ENCODE measurements at regions not wholly inside any gene's neighbourhood (a gene's known extent, or its start where the extent isn't known, plus 50 kb on each side); places are given as distances from the start of the nearest gene placed in this dataset.

- DNase-seq (ENCODE audit: low read depth, low spot score): no peak
- H4K20me1 ChIP-seq (ENCODE audit: insufficient read depth): no peaks in the 10 kb centered on the region
- H3K36me3 ChIP-seq (ENCODE audit: control insufficient read depth in 1 of 2, insufficient read depth in 2 of 2, low read length in 2 of 2): no peaks in the 10 kb centered on the region
- no peak overlapping the region for H3K27ac ChIP-seq (ENCODE audit: low read depth, low read length)
- TF ChIP-seq, protein P1, sequence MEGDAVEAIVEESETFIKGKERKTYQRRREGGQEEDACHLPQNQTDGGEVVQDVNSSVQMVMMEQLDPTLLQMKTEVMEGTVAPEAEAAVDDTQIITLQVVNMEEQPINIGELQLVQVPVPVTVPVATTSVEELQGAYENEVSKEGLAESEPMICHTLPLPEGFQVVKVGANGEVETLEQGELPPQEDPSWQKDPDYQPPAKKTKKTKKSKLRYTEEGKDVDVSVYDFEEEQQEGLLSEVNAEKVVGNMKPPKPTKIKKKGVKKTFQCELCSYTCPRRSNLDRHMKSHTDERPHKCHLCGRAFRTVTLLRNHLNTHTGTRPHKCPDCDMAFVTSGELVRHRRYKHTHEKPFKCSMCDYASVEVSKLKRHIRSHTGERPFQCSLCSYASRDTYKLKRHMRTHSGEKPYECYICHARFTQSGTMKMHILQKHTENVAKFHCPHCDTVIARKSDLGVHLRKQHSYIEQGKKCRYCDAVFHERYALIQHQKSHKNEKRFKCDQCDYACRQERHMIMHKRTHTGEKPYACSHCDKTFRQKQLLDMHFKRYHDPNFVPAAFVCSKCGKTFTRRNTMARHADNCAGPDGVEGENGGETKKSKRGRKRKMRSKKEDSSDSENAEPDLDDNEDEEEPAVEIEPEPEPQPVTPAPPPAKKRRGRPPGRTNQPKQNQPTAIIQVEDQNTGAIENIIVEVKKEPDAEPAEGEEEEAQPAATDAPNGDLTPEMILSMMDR (IDR thresholded peaks at IDR 0.05 in 2 of 3, conservative IDR thresholded peaks at IDR 0.05 in 1 of 3; ENCODE audit: borderline replicate concordance in 1 of 3, insufficient read depth in 1 of 3, low read depth in 2 of 3, low read length in 2 of 3): no peak
- no peak for TF ChIP-seq ZNF274 (IDR thresholded peaks at IDR 0.05; ENCODE audit: low read depth, low read length)
- H3K4me2 ChIP-seq (ENCODE audit: low read length): no peak overlapping the region
- peaks cover 11 to 20% of the 10 kb centered on the region in 2 experiments; a peak in 3 of 4 replicates for H3K4me1 ChIP-seq (ENCODE audit: control insufficient read depth in 1 of 2, insufficient read depth in 2 of 2, low read length in 2 of 2)
- no peak overlapping the region for H3K4me3 ChIP-seq (replicated peaks in 1 of 2; ENCODE audit: low read depth in 1 of 2, low read length in 2 of 2)
- H3K79me2 ChIP-seq (ENCODE audit: insufficient read depth, low read length): no peaks in the 10 kb centered on the region
- CTCF ChIA-PET: no interaction called here
- no peak for ATAC-seq
- H3K9me3 ChIP-seq (ENCODE audit: control insufficient read depth in 1 of 2, insufficient read depth in 1 of 2, low read depth in 1 of 2, low read length in 2 of 2): no peaks in the 10 kb centered on the region
- no peak overlapping the region for H3K9ac ChIP-seq (ENCODE audit: low read length)
- POLR2A ChIA-PET: no interaction called here
- no peaks in the 10 kb centered on the region for H3K27me3 ChIP-seq (ENCODE audit: insufficient read depth, low read length)
- H3K9me2 ChIP-seq (ENCODE audit: insufficient read depth): no peaks in the 10 kb centered on the region
- BruUV-seq (replicated peaks): no TSS peak
- RAD21 ChIA-PET (ENCODE audit: low non-redundant PET in 1 of 2, low total read pairs in 2 of 2, uncharacterized antibody in 2 of 2, unreplicated experiment in 2 of 2): no interaction called here
- H2AFZ ChIP-seq (ENCODE audit: low read depth, low read length, poor library complexity, severe bottlenecking): no peak overlapping the region
- intact Hi-C loops (cut with micrococcal nuclease): no loop called here
These were observed 138.6 kb upstream of the RANBP3L start for GRCh38 chr5:36440300-36440699.

DNA sequence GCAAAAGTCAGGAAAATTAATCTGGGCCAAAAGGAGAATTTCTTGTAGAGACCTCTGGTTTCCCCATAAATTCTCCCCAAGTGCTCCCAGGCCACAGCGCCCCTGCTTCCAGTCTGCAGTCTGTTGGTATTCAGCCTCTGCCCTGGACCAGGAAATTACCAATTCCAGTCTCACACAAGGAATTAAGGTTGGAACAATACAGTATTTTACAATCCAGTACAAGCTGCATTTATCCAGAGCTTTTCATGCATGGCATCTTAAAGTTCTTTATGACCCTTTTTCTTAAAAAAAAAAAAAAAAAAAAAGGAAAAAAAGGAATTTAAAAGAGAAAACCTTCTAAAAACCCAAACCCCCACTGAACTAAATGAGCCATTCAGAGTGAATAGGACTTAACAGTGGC is 139.6 kb upstream of the RANBP3L start:
- intact Hi-C loops (cut with micrococcal nuclease): no loop called here
- ATAC-seq (no peak), DNase-seq (ENCODE audit: low read depth, low spot score) (no peak)
- RAD21 ChIA-PET (ENCODE audit: low non-redundant PET in 1 of 2, low total read pairs in 2 of 2, uncharacterized antibody in 2 of 2, unreplicated experiment in 2 of 2): no interaction called here
- H3K9me2 ChIP-seq (ENCODE audit: insufficient read depth): no peaks in the 10 kb centered on the region
- no peaks in the 10 kb centered on the region for H3K9me3 ChIP-seq (ENCODE audit: control insufficient read depth in 1 of 2, insufficient read depth in 1 of 2, low read depth in 1 of 2, low read length in 2 of 2)
- no peak overlapping the region for H3K9ac ChIP-seq (ENCODE audit: low read length)
- POLR2A ChIA-PET: no interaction called here
- peaks cover 11 to 20% of the 10 kb centered on the region in 2 experiments; a peak in 3 of 4 replicates for H3K4me1 ChIP-seq (ENCODE audit: control insufficient read depth in 1 of 2, insufficient read depth in 2 of 2, low read length in 2 of 2)
- H3K4me3 ChIP-seq (replicated peaks in 1 of 2; ENCODE audit: low read depth in 1 of 2, low read length in 2 of 2): no peak overlapping the region
- no TSS peak for BruUV-seq (replicated peaks)
- CTCF ChIA-PET: no interaction called here
- H3K27ac ChIP-seq (ENCODE audit: low read depth, low read length): no peak overlapping the region
- H3K27me3 ChIP-seq (ENCODE audit: insufficient read depth, low read length): no peaks in the 10 kb centered on the region
- no peak overlapping the region for H2AFZ ChIP-seq (ENCODE audit: low read depth, low read length, poor library complexity, severe bottlenecking)
- no peak overlapping the region for H3K4me2 ChIP-seq (ENCODE audit: low read length)
- no peaks in the 10 kb centered on the region for H3K36me3 ChIP-seq (ENCODE audit: control insufficient read depth in 1 of 2, insufficient read depth in 2 of 2, low read length in 2 of 2)
- no peaks in the 10 kb centered on the region for H4K20me1 ChIP-seq (ENCODE audit: insufficient read depth)
- TF ChIP-seq SIN3A (IDR thresholded peaks at IDR 0.05; ENCODE audit: low read depth) (no peak), ZNF274 (IDR thresholded peaks at IDR 0.05; ENCODE audit: low read depth, low read length) (no peak), RAD21 (IDR thresholded peaks at IDR 0.05; ENCODE audit: low read depth) (no peak)
- TF ChIP-seq, protein P2, sequence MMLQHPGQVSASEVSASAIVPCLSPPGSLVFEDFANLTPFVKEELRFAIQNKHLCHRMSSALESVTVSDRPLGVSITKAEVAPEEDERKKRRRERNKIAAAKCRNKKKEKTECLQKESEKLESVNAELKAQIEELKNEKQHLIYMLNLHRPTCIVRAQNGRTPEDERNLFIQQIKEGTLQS (IDR thresholded peaks at IDR 0.05): no peak
- no peaks in the 10 kb centered on the region for H3K79me2 ChIP-seq (ENCODE audit: insufficient read depth, low read length)

Data from HCT116 (cell line).